ENCODE measurements at regions not wholly inside any gene's neighbourhood (a gene's known extent, or its start where the extent isn't known, plus 50 kb on each side); places are given as distances from the start of the nearest gene placed in this dataset.

- DNase-seq (ENCODE audit: low read depth), result no peak
- TF ChIP-seq CTCF (conservative IDR thresholded peaks at IDR 0.05; ENCODE audit: low read depth, low read length), result no peak
- H3K4me3 ChIP-seq (ENCODE audit: low read length), result no peak overlapping the region
Observed at GRCh38 chr10:52459097-52459496, 145.0 kb downstream of the DKK1 start.

- DNase-seq (ENCODE audit: low read depth), result no peak
- H3K4me3 ChIP-seq (ENCODE audit: low read length), result no peak overlapping the region
- TF ChIP-seq CTCF (conservative IDR thresholded peaks at IDR 0.05; ENCODE audit: low read depth, low read length), result no peak
Observed at GRCh38 chr10:52463826-52464225, 149.7 kb downstream of the DKK1 start.

- H3K4me3 ChIP-seq (ENCODE audit: low read length), result no peak overlapping the region
- DNase-seq (ENCODE audit: low read depth), result no peak
- TF ChIP-seq CTCF (conservative IDR thresholded peaks at IDR 0.05; ENCODE audit: low read depth, low read length), result no peak
Observed at GRCh38 chr10:52464368-52465124, 150.5 kb downstream of the DKK1 start.

GRCh38 chr10:52465202-52465601 is 151.1 kb downstream of the DKK1 start:
- DNase-seq (ENCODE audit: low read depth), result no peak
- TF ChIP-seq CTCF (conservative IDR thresholded peaks at IDR 0.05; ENCODE audit: low read depth, low read length), result no peak
- no peak overlapping the region for H3K4me3 ChIP-seq (ENCODE audit: low read length)

- H3K4me3 ChIP-seq (ENCODE audit: low read length), result no peak overlapping the region
- TF ChIP-seq CTCF (conservative IDR thresholded peaks at IDR 0.05; ENCODE audit: low read depth, low read length), result no peak
- DNase-seq (ENCODE audit: low read depth), result no peak
Observed at GRCh38 chr10:52466464-52466863, 152.4 kb downstream of the DKK1 start.

GRCh38 chr10:52469970-52470705 is 156.1 kb downstream of the DKK1 start:
- DNase-seq (ENCODE audit: low read depth), result no peak
- TF ChIP-seq CTCF (conservative IDR thresholded peaks at IDR 0.05; ENCODE audit: low read depth, low read length), result no peak

More at GRCh38 chr10:52469970-52470705, 156.1 kb downstream of the DKK1 start:
- H3K4me3 ChIP-seq (ENCODE audit: low read length), result no peak overlapping the region
